ENCODE measurements at regions not wholly inside any gene's neighbourhood (a gene's known extent, or its start where the extent isn't known, plus 50 kb on each side); places are given as distances from the start of the nearest gene placed in this dataset.
"Not testable (repeated sequence)": the region's sequence is repeated elsewhere in the genome, so short reads cannot be mapped to it uniquely, and the experiment has no call there.

- no peaks in the 10 kb centered on the region for H3K4me1 ChIP-seq
- no peak for TF ChIP-seq POLR2A (IDR thresholded peaks at IDR 0.05)
- TF ChIP-seq CTCF (IDR thresholded peaks at IDR 0.05), result no peak
- H3K27ac ChIP-seq, result no peak overlapping the region
- no peak overlapping the region for H3K4me3 ChIP-seq
- intact Hi-C loops (cut with DNase I; ENCODE audit: low total_unique reads), result no loop called here
- H3K27me3 ChIP-seq, result no peaks in the 10 kb centered on the region
- DNase-seq, result no peak
- no peaks in the 10 kb centered on the region for H3K36me3 ChIP-seq (ENCODE audit: low read depth, missing control alignments)
- no peaks in the 10 kb centered on the region for H3K9me3 ChIP-seq
- WGBS, 2 donors, result 84 to 88% methylated on average over 1 of the region's 1 CpG
These were observed 199.4 kb downstream of the FCRL5 start for GRCh38 chr1:157352817-157353408.

DNA sequence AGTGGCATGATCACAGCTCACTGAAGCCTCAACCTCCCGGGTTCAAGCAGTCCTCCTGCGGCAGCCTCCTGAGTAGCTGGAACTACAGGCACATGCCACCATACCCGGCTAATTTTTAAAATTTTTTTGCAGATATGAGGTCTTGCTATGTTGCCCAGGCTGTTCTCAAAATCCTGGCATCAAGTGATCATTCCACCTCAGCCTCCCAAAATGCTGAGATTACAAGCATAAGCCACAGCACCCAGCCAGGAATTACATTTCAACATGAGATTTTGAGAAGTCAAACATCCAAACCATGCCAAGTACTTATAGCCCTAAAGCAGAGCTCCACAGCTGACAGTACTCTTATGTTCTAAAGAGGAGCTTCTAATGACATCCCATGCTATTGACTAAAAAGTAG, 200.1 kb downstream of the FCRL5 start:
- WGBS, 2 donors, result 94% methylated on average over 2 to 3 of the region's 3 CpGs
- Histone ChIP-seq H3K4me1 (no peaks in the 10 kb centered on the region), H3K4me3 (no peak overlapping the region), H3K27me3 (no peaks in the 10 kb centered on the region), H3K36me3 (ENCODE audit: low read depth, missing control alignments) (no peaks in the 10 kb centered on the region), H3K27ac (no peak overlapping the region), H3K9me3 (no peaks in the 10 kb centered on the region)
- intact Hi-C loops (cut with DNase I; ENCODE audit: low total_unique reads), result no loop called here
- no peak for TF ChIP-seq CTCF (IDR thresholded peaks at IDR 0.05)
- no peak for TF ChIP-seq POLR2A (IDR thresholded peaks at IDR 0.05)
- DNase-seq, result no peak

GRCh38 chr1:157351800-157352199, 200.5 kb downstream of the FCRL5 start:
- H3K27me3 ChIP-seq; H3K36me3 ChIP-seq (ENCODE audit: low read depth, missing control alignments); H3K4me3 ChIP-seq; intact Hi-C loops (cut with DNase I; ENCODE audit: low total_unique reads); DNase-seq; H3K9me3 ChIP-seq; H3K27ac ChIP-seq; H3K4me1 ChIP-seq: not testable (repeated sequence)
- 27% methylated on average over 2 of the region's 2 CpGs; no CpG with 5 or more reads in 1 of the 2 donors for WGBS, 2 donors

DNA sequence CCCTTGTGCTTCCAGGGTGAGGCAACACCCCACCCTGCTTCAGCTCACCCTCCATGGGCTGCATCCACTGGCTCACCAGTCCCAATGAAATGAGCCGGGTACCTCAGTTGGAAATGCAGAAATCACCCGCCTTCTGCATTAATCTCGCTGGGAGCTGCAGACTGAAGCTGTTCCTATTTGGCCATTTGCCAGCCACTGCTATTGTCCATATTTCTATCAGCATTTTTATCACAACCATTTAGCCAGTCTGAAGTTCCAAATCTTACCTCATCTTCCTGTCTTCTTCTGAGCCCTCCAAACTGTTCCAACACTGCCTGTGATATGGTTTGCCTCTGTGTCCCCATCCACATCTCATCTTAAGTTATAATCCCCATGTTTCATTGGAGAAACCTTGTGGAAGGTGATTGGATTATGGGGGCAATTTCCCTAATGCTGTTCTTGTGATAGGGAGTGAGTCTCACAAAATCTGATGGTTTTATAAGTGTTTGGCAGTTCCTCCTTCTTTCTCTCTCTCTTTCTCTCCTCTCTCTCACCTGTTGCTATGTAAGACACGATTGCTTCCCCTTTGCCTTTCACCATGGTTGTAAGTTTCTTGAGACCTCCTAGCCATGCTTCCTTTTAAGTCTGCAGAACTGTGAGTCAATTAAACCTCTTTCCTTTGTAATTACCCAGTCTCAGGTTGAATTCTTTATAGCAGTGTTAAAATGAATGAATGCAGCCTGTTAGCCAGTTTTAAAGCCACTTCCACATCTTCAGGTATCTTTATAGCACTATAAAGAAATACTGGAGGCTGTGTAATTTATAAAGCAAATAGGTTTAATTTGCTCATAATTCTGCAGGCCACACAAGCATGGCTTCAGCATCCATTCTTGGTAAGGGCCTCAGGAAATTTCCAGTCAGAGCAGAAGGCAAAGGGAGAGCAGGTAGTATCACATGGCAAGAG, 203.5 kb downstream of the FCRL5 start:
- Histone ChIP-seq H3K27me3 (no peaks in the 10 kb centered on the region), H3K9me3 (no peaks in the 10 kb centered on the region), H3K4me3 (no peak overlapping the region), H3K27ac (no peak overlapping the region), H3K4me1 (no peaks in the 10 kb centered on the region), H3K36me3 (ENCODE audit: low read depth, missing control alignments) (no peaks in the 10 kb centered on the region)
- DNase-seq, result no peak
- TF ChIP-seq POLR2A (IDR thresholded peaks at IDR 0.05) (no peak), CTCF (IDR thresholded peaks at IDR 0.05) (no peak)
- intact Hi-C loops (cut with DNase I; ENCODE audit: low total_unique reads), result no loop called here
- 61 to 69% methylated on average over 4 of the region's 4 CpGs for WGBS, 2 donors

DNA sequence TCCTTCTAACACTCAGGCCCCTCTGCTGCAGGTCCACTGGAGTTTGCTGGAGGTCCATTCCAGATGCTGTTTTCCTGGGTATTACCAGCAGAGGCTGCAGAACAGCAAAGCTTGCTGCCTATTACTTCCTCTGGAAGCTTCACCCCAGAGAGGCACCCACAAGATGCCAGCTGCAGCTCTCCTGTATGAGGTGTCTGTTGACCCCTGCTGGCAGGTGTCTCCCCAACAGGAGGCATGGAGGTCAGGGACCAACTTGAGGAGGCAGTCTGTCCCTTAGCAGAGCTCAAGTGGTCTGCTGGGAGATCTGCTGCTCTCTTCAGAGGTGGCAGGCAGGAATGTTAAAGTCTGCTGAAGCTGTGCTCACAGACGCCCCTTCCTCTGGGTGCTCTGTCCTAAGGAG, 204.8 kb downstream of the FCRL5 start:
- Histone ChIP-seq H3K36me3 (ENCODE audit: low read depth, missing control alignments) (no peaks in the 10 kb centered on the region), H3K4me3 (no peak overlapping the region), H3K4me1 (no peaks in the 10 kb centered on the region), H3K27me3 (no peaks in the 10 kb centered on the region), H3K9me3 (no peaks in the 10 kb centered on the region), H3K27ac (no peak overlapping the region)
- TF ChIP-seq POLR2A (IDR thresholded peaks at IDR 0.05) (no peak), CTCF (IDR thresholded peaks at IDR 0.05) (no peak)
- WGBS, 2 donors, result 69% methylated on average over 1 of the region's 1 CpG; no CpG with 5 or more reads in 1 of the 2 donors
- no peak for DNase-seq
- intact Hi-C loops (cut with DNase I; ENCODE audit: low total_unique reads), result no loop called here

GRCh38 chr1:157337785-157338184, 199.6 kb upstream of the ETV3 start:
- DNase-seq; H3K36me3 ChIP-seq (ENCODE audit: low read depth, missing control alignments); H3K4me3 ChIP-seq; intact Hi-C loops (cut with DNase I; ENCODE audit: low total_unique reads); H3K27me3 ChIP-seq; H3K27ac ChIP-seq; H3K9me3 ChIP-seq; H3K4me1 ChIP-seq: not testable (repeated sequence)
- 76 to 95% methylated on average over 1 of the region's 1 CpG for WGBS, 2 donors

All from testis (tissue), 2 donors.